Nephron progenitor cell (in vitro differentiated cells): ENCODE measurements at regions not wholly inside any gene's neighbourhood (a gene's known extent, or its start where the extent isn't known, plus 50 kb on each side); places are given as distances from the start of the nearest gene placed in this dataset.
"Not testable (repeated sequence)": the region's sequence is repeated elsewhere in the genome, so short reads cannot be mapped to it uniquely, and the experiment has no call there.

Source experiments
- DNase-seq: peaks from one replicate; pipeline ENCODE4 v3.0.0; 2021
- H3K27ac Mint-ChIP-seq: 2 replicates; pipeline ENCODE4 v1.8.0; 2021; ENCODE audit warnings: mild to moderate bottlenecking, moderate library complexity, mixed read lengths
- H3K27me3 Mint-ChIP-seq: 2 replicates; pipeline ENCODE4 v1.8.0; 2021; ENCODE audit warnings: mild to moderate bottlenecking, low read depth, mixed read lengths; ENCODE audit not compliant: poor library complexity
- H3K36me3 Mint-ChIP-seq: 2 replicates; pipeline ENCODE4 v1.8.0; 2021; ENCODE audit warnings: low read depth, mixed read lengths
- H3K4me1 Mint-ChIP-seq: 2 replicates; pipeline ENCODE4 v1.8.0; 2021; ENCODE audit warnings: mixed read lengths
- H3K4me3 Mint-ChIP-seq: 2 replicates; pipeline ENCODE4 v1.8.0; 2021; ENCODE audit warnings: mild to moderate bottlenecking, moderate library complexity, mixed read lengths
- H3K9me3 Mint-ChIP-seq: 2 replicates; pipeline ENCODE4 v1.8.0; 2021; ENCODE audit warnings: mild to moderate bottlenecking, moderate library complexity, mixed read lengths
- TF ChIP-seq, protein P1 (sequence below): fragments of 200-600 bp; sonication (generic); IDR thresholded peaks from 2 replicates; pipeline ENCODE4 v1.5.0; 2021; ENCODE audit warnings: antibody characterized with exemption

DNA sequence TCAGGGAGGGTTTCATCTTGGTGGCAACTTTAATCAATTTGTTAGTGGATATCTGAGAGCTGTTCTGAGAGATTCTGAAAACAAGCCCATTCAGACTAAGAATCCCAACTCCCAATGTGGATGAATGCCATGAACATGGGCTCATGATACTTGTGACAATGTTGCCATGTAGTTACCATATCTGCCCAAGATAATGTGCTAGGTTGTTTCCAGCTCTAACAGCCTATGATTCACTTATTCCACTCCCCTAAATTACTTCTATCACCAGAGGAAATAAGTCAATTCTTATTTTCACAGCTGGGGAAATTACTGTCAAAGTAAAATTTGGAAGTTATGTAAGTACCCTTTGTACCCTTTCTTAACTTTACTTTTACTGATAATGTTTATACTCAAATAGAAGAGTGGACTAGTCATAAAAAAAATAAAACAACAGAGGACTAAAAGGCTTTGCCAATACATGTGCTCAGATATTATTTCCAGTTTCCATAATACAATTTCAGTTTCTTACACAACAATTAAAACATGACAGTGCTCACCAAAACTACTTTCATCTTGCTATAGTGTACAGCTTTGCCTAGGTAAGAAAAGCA, 1101.7 kb upstream of the INTU start:
- Mint-ChIP-seq H3K36me3 (no peaks in the 10 kb centered on the region), H3K9me3 (peaks cover 5% of the 10 kb centered on the region), H3K27me3 (no peaks in the 10 kb centered on the region), H3K4me3 (no peak overlapping the region), H3K4me1 (no peaks in the 10 kb centered on the region), H3K27ac (no peak overlapping the region)
- TF ChIP-seq, protein P1, sequence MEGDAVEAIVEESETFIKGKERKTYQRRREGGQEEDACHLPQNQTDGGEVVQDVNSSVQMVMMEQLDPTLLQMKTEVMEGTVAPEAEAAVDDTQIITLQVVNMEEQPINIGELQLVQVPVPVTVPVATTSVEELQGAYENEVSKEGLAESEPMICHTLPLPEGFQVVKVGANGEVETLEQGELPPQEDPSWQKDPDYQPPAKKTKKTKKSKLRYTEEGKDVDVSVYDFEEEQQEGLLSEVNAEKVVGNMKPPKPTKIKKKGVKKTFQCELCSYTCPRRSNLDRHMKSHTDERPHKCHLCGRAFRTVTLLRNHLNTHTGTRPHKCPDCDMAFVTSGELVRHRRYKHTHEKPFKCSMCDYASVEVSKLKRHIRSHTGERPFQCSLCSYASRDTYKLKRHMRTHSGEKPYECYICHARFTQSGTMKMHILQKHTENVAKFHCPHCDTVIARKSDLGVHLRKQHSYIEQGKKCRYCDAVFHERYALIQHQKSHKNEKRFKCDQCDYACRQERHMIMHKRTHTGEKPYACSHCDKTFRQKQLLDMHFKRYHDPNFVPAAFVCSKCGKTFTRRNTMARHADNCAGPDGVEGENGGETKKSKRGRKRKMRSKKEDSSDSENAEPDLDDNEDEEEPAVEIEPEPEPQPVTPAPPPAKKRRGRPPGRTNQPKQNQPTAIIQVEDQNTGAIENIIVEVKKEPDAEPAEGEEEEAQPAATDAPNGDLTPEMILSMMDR, result no peak
- no peak for DNase-seq

DNA sequence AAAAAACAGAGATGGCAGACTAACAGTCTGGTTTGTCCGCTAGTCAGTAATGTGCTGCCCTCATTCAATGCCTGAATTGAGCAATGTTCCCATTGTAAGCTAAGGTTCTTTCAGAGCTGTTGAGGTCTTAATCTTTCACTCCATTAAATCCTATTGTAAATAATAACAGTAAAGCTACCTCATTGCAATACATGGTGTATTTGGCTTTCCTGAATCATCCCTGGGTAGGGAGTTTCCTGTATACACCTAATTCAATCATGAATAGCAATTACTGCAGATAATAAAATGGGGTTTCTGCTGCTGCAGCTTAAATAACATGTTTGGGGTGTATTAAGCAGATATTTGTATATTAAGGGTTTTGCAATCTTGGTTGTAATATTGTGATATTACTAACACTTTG, 1100.2 kb upstream of the INTU start:
- Mint-ChIP-seq H3K27ac (no peak overlapping the region), H3K4me1 (no peaks in the 10 kb centered on the region), H3K9me3 (no peaks in the 10 kb centered on the region), H3K36me3 (no peaks in the 10 kb centered on the region), H3K27me3 (no peaks in the 10 kb centered on the region), H3K4me3 (no peak overlapping the region)
- TF ChIP-seq, protein P1, result no peak
- DNase-seq, result no peak

DNA sequence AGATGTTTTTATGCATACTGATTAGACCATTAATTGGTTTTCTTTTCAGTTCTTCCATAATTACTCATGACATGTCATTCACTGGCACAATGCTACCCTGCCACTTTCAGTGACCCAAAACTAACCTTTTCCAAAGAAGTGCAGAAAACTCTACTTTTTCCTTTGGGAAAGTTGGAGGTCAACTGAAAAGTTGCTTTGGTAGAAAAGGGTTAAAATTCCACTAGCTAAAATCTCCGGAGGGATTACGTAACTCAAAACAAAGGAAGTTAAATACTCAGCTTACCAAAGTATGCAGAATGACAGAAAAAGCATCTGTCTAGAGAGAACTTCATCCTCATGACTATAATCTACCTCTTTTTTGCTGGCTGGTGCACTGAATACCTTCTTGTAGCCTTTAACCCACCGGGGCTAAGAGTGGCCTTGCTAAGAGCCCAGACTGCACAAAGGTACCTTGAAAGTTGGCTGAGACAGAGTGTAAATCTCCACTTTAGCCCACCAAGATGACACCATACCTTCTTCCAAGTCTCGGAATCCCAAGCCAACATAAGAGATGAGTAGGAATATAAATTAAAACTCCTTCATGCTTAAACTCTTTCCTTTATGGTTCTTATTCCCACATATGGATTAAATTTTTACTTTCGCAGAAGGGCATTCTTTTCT, 1099.5 kb upstream of the INTU start:
- DNase-seq, result no peak
- no peak overlapping the region for H3K27ac Mint-ChIP-seq
- H3K9me3 Mint-ChIP-seq, result no peaks in the 10 kb centered on the region

DNA sequence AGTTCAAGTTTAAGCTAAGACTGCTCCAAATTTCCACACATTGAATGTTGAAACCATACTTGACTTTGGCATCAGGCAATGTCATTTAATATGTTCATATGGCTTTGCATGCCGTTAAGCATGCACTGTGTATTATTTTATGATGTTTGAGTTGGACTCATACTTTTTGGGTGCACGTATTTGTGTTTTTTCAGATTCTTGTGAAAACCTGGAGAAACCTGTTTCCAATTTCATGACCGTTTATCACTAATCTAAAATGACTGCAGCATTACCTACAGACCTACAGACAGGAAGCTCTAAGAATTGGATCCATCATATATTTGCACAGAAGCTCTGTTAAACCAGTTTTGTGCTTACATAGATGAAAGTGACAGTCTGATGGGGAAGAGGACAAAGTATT, 1093.0 kb upstream of the INTU start:
- H3K4me3 Mint-ChIP-seq, result no peak overlapping the region
- H3K27me3 Mint-ChIP-seq, result peaks cover 4% of the 10 kb centered on the region
- no peaks in the 10 kb centered on the region for H3K36me3 Mint-ChIP-seq
- no peaks in the 10 kb centered on the region for H3K9me3 Mint-ChIP-seq
- H3K4me1 Mint-ChIP-seq, result peaks cover 11% of the 10 kb centered on the region
- no peak overlapping the region for H3K27ac Mint-ChIP-seq
- DNase-seq, result no peak
- TF ChIP-seq, protein P1, result no peak

More for the DNA sequence above, 1099.5 kb upstream of the INTU start:
- Mint-ChIP-seq H3K36me3 (no peaks in the 10 kb centered on the region), H3K4me1 (no peaks in the 10 kb centered on the region), H3K4me3 (no peak overlapping the region), H3K27me3 (peaks cover 3% of the 10 kb centered on the region)
- TF ChIP-seq, protein P1, result no peak

DNA sequence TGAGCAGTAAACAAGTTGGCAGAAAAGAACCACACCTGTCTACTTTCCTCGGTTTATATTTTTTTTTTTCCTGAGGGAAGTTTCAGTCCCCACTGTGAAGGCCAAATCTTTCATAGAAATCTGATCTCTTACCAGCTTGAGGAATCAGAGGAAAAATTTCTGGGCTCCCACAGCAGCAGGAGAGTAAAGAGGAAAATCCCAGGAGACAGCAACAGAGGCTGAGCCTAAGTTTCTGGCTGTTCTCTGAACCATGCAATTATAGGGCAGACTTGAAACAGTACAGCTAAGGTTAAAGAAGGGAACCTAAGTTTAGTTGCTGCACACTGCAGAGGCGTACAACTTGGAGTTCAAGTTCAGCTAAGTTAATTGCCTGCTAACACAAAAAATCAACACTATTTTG, 1090.9 kb upstream of the INTU start:
- TF ChIP-seq, protein P1, result no peak
- Mint-ChIP-seq H3K36me3 (no peaks in the 10 kb centered on the region), H3K9me3 (no peaks in the 10 kb centered on the region), H3K27me3 (peaks cover 4% of the 10 kb centered on the region), H3K4me1 (peaks cover 11% of the 10 kb centered on the region), H3K4me3 (no peak overlapping the region), H3K27ac (no peak overlapping the region)
- DNase-seq, result no peak

DNA sequence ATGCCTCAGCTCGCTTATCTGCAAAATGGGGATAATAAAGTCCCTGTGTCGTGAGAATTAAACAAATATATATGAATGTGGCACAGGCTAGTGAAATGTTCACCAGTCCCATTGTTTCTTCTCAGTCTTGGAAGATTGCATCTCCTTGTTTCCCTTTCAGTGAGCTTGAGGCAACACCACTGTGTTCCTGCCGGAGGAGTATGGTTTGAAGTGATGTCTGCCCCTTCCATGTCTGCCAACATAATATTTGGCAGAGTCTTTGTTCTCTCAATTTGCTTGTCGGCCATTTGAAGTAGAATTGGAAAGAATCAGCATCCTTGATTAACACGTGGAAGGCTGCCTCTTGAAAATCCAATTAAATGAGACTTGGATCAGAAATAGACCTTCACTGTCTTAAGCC, 1088.5 kb upstream of the INTU start:
- TF ChIP-seq, protein P1, result no peak
- Mint-ChIP-seq H3K27me3 (no peaks in the 10 kb centered on the region), H3K4me3 (no peak overlapping the region)

DNA sequence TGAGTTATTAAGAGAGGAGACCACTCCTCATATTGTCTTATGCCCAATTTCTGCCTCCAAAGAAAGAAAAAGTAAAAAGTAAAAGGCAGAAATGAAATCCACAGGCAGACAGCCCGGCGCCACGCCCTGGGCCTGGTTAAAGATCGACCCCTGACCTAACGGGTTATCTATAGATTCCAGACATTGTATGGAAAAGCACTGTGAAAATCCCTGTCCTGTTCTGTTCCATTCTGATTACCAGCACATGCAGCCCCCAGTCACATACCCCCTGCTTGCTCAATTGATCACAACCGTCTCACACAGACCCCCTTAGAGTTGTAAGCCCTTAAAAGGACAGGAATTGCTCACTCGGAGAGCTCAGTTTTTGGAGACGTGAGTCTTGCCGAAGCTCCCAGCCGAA, 1086.6 kb upstream of the INTU start:
- not testable (repeated sequence) for H3K9me3 Mint-ChIP-seq, H3K27ac Mint-ChIP-seq, H3K36me3 Mint-ChIP-seq, H3K27me3 Mint-ChIP-seq, H3K4me3 Mint-ChIP-seq, DNase-seq
- H3K4me1 Mint-ChIP-seq, result peaks cover 11% of the 10 kb centered on the region

More for the DNA sequence above, 1088.5 kb upstream of the INTU start:
- Mint-ChIP-seq H3K27ac (no peak overlapping the region), H3K9me3 (no peaks in the 10 kb centered on the region), H3K4me1 (peaks cover 11% of the 10 kb centered on the region), H3K36me3 (no peaks in the 10 kb centered on the region)
- DNase-seq, result no peak
